ENCODE measurements at regions not wholly inside any gene's neighbourhood (a gene's known extent, or its start where the extent isn't known, plus 50 kb on each side); places are given as distances from the start of the nearest gene placed in this dataset.

- H3K9me3 ChIP-seq (ENCODE audit: control insufficient read depth, insufficient read depth, low read depth, low read length): no peaks in the 10 kb centered on the region
- no peaks in the 10 kb centered on the region for H3K4me1 ChIP-seq (ENCODE audit: control insufficient read depth, insufficient read depth, low read length)
- TF ChIP-seq POLR2AphosphoS5 (IDR thresholded peaks at IDR 0.05; ENCODE audit: low read depth, low read length) (no peak), SIN3A (IDR thresholded peaks at IDR 0.05; ENCODE audit: borderline replicate concordance, insufficient read depth, low read depth, low read length) (no peak)
- TF ChIP-seq, protein P1, sequence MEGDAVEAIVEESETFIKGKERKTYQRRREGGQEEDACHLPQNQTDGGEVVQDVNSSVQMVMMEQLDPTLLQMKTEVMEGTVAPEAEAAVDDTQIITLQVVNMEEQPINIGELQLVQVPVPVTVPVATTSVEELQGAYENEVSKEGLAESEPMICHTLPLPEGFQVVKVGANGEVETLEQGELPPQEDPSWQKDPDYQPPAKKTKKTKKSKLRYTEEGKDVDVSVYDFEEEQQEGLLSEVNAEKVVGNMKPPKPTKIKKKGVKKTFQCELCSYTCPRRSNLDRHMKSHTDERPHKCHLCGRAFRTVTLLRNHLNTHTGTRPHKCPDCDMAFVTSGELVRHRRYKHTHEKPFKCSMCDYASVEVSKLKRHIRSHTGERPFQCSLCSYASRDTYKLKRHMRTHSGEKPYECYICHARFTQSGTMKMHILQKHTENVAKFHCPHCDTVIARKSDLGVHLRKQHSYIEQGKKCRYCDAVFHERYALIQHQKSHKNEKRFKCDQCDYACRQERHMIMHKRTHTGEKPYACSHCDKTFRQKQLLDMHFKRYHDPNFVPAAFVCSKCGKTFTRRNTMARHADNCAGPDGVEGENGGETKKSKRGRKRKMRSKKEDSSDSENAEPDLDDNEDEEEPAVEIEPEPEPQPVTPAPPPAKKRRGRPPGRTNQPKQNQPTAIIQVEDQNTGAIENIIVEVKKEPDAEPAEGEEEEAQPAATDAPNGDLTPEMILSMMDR (IDR thresholded peaks at IDR 0.05): no peak
- ChIA-PET POLR2A (no interaction called here), CTCF (no interaction called here)
- in situ Hi-C loops (cut with HindIII; ENCODE audit: low pct_unique_long_range_greater_than_20kb, low sequenced_read_pairs): no loop called here
- DNase-seq (ENCODE audit: low read depth, low spot score): no peak
- no peaks in the 10 kb centered on the region for H3K36me3 ChIP-seq (ENCODE audit: control insufficient read depth, insufficient read depth, low read length)
- H3K27me3 ChIP-seq (ENCODE audit: control insufficient read depth, insufficient read depth, low read length): no peaks in the 10 kb centered on the region
- H3K27ac ChIP-seq (ENCODE audit: low read length): no peak overlapping the region
- H3K4me3 ChIP-seq (ENCODE audit: low read depth in 2 of 2, low read length in 2 of 2): no peak overlapping the region
- no TSS peak for BruUV-seq (replicated peaks)
- intact Hi-C loops (cut with micrococcal nuclease; ENCODE audit: unreplicated experiment): no loop called here
- ATAC-seq: no peak
Observed at GRCh38 chr10:24009736-24010135, 199.2 kb upstream of the KIAA1217 start.

- Histone ChIP-seq H3K9me3 (ENCODE audit: control insufficient read depth, insufficient read depth, low read depth, low read length) (no peaks in the 10 kb centered on the region), H3K27ac (ENCODE audit: low read length) (no peak overlapping the region), H3K27me3 (ENCODE audit: control insufficient read depth, insufficient read depth, low read length) (no peaks in the 10 kb centered on the region), H3K4me3 (ENCODE audit: low read depth in 2 of 2, low read length in 2 of 2) (no peak overlapping the region), H3K36me3 (ENCODE audit: control insufficient read depth, insufficient read depth, low read length) (no peaks in the 10 kb centered on the region), H3K4me1 (ENCODE audit: control insufficient read depth, insufficient read depth, low read length) (no peaks in the 10 kb centered on the region)
- ChIA-PET CTCF (no interaction called here), POLR2A (no interaction called here)
- BruUV-seq (replicated peaks): no TSS peak
- intact Hi-C loops (cut with micrococcal nuclease; ENCODE audit: unreplicated experiment) (no loop called here), in situ Hi-C loops (cut with HindIII; ENCODE audit: low pct_unique_long_range_greater_than_20kb, low sequenced_read_pairs) (no loop called here)
- no peak for DNase-seq (ENCODE audit: low read depth, low spot score)
- ATAC-seq: no peak
- TF ChIP-seq POLR2AphosphoS5 (IDR thresholded peaks at IDR 0.05; ENCODE audit: low read depth, low read length) (no peak), SIN3A (IDR thresholded peaks at IDR 0.05; ENCODE audit: borderline replicate concordance, insufficient read depth, low read depth, low read length) (no peak)
- TF ChIP-seq, protein P1 (IDR thresholded peaks at IDR 0.05): no peak
- TF ChIP-seq, protein P2, sequence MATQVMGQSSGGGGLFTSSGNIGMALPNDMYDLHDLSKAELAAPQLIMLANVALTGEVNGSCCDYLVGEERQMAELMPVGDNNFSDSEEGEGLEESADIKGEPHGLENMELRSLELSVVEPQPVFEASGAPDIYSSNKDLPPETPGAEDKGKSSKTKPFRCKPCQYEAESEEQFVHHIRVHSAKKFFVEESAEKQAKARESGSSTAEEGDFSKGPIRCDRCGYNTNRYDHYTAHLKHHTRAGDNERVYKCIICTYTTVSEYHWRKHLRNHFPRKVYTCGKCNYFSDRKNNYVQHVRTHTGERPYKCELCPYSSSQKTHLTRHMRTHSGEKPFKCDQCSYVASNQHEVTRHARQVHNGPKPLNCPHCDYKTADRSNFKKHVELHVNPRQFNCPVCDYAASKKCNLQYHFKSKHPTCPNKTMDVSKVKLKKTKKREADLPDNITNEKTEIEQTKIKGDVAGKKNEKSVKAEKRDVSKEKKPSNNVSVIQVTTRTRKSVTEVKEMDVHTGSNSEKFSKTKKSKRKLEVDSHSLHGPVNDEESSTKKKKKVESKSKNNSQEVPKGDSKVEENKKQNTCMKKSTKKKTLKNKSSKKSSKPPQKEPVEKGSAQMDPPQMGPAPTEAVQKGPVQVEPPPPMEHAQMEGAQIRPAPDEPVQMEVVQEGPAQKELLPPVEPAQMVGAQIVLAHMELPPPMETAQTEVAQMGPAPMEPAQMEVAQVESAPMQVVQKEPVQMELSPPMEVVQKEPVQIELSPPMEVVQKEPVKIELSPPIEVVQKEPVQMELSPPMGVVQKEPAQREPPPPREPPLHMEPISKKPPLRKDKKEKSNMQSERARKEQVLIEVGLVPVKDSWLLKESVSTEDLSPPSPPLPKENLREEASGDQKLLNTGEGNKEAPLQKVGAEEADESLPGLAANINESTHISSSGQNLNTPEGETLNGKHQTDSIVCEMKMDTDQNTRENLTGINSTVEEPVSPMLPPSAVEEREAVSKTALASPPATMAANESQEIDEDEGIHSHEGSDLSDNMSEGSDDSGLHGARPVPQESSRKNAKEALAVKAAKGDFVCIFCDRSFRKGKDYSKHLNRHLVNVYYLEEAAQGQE (IDR thresholded peaks at IDR 0.05; ENCODE audit: insufficient read depth in 1 of 2, low read depth in 2 of 2, low read length in 1 of 2): no peak
Observed at GRCh38 chr10:24010436-24010970, 198.4 kb upstream of the KIAA1217 start.
